Ectodermal cell (in vitro differentiated cells): ENCODE measurements at regions not wholly inside any gene's neighbourhood (a gene's known extent, or its start where the extent isn't known, plus 50 kb on each side); places are given as distances from the start of the nearest gene placed in this dataset.
A peak's percentile ranks its signal among the peaks of the same experiment; 100 is the strongest.
"Not testable (repeated sequence)": the region's sequence is repeated elsewhere in the genome, so short reads cannot be mapped to it uniquely, and the experiment has no call there.

Experiments used
- H3K27ac ChIP-seq: 2 replicates; pipeline ENCODE4 v1.7.0; 2013; ENCODE audit warnings: mild to moderate bottlenecking, low read depth, low read length; ENCODE audit not compliant: insufficient read depth, poor library complexity, severe bottlenecking
- H3K27me3 ChIP-seq: 2 replicates; pipeline ENCODE4 v1.7.0; 2013; ENCODE audit warnings: mild to moderate bottlenecking, low read length; ENCODE audit not compliant: insufficient read depth, control insufficient read depth, poor library complexity, severe bottlenecking
- H3K36me3 ChIP-seq: one replicate; pipeline ENCODE4 v1.7.0; 2013; ENCODE audit warnings: low read length; ENCODE audit not compliant: control insufficient read depth, insufficient read depth
- H3K4me1 ChIP-seq: one replicate; pipeline ENCODE4 v1.7.0; 2013; ENCODE audit warnings: low read length; ENCODE audit not compliant: control insufficient read depth, insufficient read depth
- H3K4me3 ChIP-seq: 2 replicates; pipeline ENCODE4 v1.7.0; 2013; ENCODE audit warnings: low read depth, low read length, control low read depth; ENCODE audit not compliant: insufficient read depth
- H3K9me3 ChIP-seq: 2 replicates; pipeline ENCODE4 v1.7.0; 2013; ENCODE audit warnings: mild to moderate bottlenecking, low read length, moderate library complexity; ENCODE audit not compliant: control insufficient read depth
- WGBS, 2 experiments: methylation state at CpG; one replicate each; pipeline ENCODE4 v1.1.7; 2013; ENCODE audit warnings: missing lambda C conversion rate in 2 of 2; 5-methylcytosine and 5-hydroxymethylcytosine counted together

- H3K9me3 ChIP-seq, H3K4me1 ChIP-seq, H3K36me3 ChIP-seq, H3K27me3 ChIP-seq, H3K27ac ChIP-seq: not testable (repeated sequence)
- peak overlapping the region; percentile 3 for H3K4me3 ChIP-seq
- WGBS, 2 experiments = 52 to 54% methylated on average over 27 to 28 of the region's 28 CpGs
Measured at GRCh38 chr20:40968816-40969562, 59.6 kb upstream of the TOP1 start.

GRCh38 chr20:40970218-40970617 lies 58.4 kb upstream of the TOP1 start:
- no peak overlapping the region for H3K4me3 ChIP-seq
- H3K9me3 ChIP-seq = no peaks in the 10 kb centered on the region
- H3K27me3 ChIP-seq = no peaks in the 10 kb centered on the region
- H3K27ac ChIP-seq = no peak overlapping the region
- no peaks in the 10 kb centered on the region for H3K36me3 ChIP-seq
- no peaks in the 10 kb centered on the region for H3K4me1 ChIP-seq
- WGBS, 2 experiments = 87 to 94% methylated on average over 6 of the region's 6 CpGs

- no peaks in the 10 kb centered on the region for H3K36me3 ChIP-seq
- H3K4me3 ChIP-seq = no peak overlapping the region
- H3K27ac ChIP-seq = no peak overlapping the region
- H3K4me1 ChIP-seq = no peaks in the 10 kb centered on the region
- no peaks in the 10 kb centered on the region for H3K27me3 ChIP-seq
- no peaks in the 10 kb centered on the region for H3K9me3 ChIP-seq
Measured at GRCh38 chr20:40977218-40977617, 51.4 kb upstream of the TOP1 start.

GRCh38 chr20:40978761-40979160 lies 49.9 kb upstream of the TOP1 start:
- WGBS, 2 experiments = 90 to 93% methylated on average over 3 of the region's 3 CpGs
- Histone ChIP-seq H3K4me1 (no peaks in the 10 kb centered on the region), H3K27ac (no peak overlapping the region), H3K4me3 (no peak overlapping the region), H3K36me3 (no peaks in the 10 kb centered on the region), H3K27me3 (no peaks in the 10 kb centered on the region), H3K9me3 (no peaks in the 10 kb centered on the region)
